ENCODE measurements at regions not wholly inside any gene's neighbourhood (a gene's known extent, or its start where the extent isn't known, plus 50 kb on each side); places are given as distances from the start of the nearest gene placed in this dataset.

GRCh38 chr10:78413076-78414055 is 379.7 kb downstream of the RPS24 start:
- TF ChIP-seq CTCF (IDR thresholded peaks at IDR 0.05; ENCODE audit: low read depth, low read length, missing control alignments): no peak
- in situ Hi-C loops (cut with HindIII; ENCODE audit: low sequenced_read_pairs): loop anchor here (5.0 kb wide), 1 partner anchor 64 kb away; no protein-coding TSS in a partner anchor
- H3K4me3 ChIP-seq (ENCODE audit: low read depth, low read length): no peak overlapping the region
- no peak for DNase-seq (ENCODE audit: low read depth)

GRCh38 chr10:78414380-78414779 is 380.7 kb downstream of the RPS24 start:
- TF ChIP-seq CTCF (IDR thresholded peaks at IDR 0.05; ENCODE audit: low read depth, low read length, missing control alignments): no peak
- DNase-seq (ENCODE audit: low read depth): no peak
- no peak overlapping the region for H3K4me3 ChIP-seq (ENCODE audit: low read depth, low read length)
- in situ Hi-C loops (cut with HindIII; ENCODE audit: low sequenced_read_pairs): loop anchor here (5.0 kb wide), 1 partner anchor 63 kb away; no protein-coding TSS in a partner anchor

GRCh38 chr10:78415111-78415510 is 381.4 kb downstream of the RPS24 start:
- no peak for TF ChIP-seq CTCF (IDR thresholded peaks at IDR 0.05; ENCODE audit: low read depth, low read length, missing control alignments)
- in situ Hi-C loops (cut with HindIII; ENCODE audit: low sequenced_read_pairs): no loop called here
- H3K4me3 ChIP-seq (ENCODE audit: low read depth, low read length): no peak overlapping the region
- no peak for DNase-seq (ENCODE audit: low read depth)

GRCh38 chr10:78416031-78417011 is 382.7 kb downstream of the RPS24 start:
- H3K4me3 ChIP-seq (ENCODE audit: low read depth, low read length): no peak overlapping the region
- TF ChIP-seq CTCF (IDR thresholded peaks at IDR 0.05; ENCODE audit: low read depth, low read length, missing control alignments): no peak
- in situ Hi-C loops (cut with HindIII; ENCODE audit: low sequenced_read_pairs): no loop called here
- DNase-seq (ENCODE audit: low read depth): no peak

GRCh38 chr10:78417425-78418370 is 384.0 kb downstream of the RPS24 start:
- DNase-seq (ENCODE audit: low read depth): no peak
- no peak for TF ChIP-seq CTCF (IDR thresholded peaks at IDR 0.05; ENCODE audit: low read depth, low read length, missing control alignments)
- H3K4me3 ChIP-seq (ENCODE audit: low read depth, low read length): no peak overlapping the region
- in situ Hi-C loops (cut with HindIII; ENCODE audit: low sequenced_read_pairs): no loop called here
